HG03025 (cell line): ENCODE measurements at regions not wholly inside any gene's neighbourhood (a gene's known extent, or its start where the extent isn't known, plus 50 kb on each side); places are given as distances from the start of the nearest gene placed in this dataset.
A peak's percentile ranks its signal among the peaks of the same experiment; 100 is the strongest.
"Not testable (repeated sequence)": the region's sequence is repeated elsewhere in the genome, so short reads cannot be mapped to it uniquely, and the experiment has no call there.

Experiments used
- ATAC-seq: cut with Tn5 transposase; IDR thresholded peaks from one replicate; pipeline ENCODE4 v1.9.1; 2021; ENCODE audit warnings: mild to moderate bottlenecking, moderate library complexity; ENCODE audit not compliant: unreplicated experiment, low FRiP score

GRCh38 chr6:74597840-74598239 is 608.0 kb downstream of the COL12A1 start:
- no peak for ATAC-seq

- ATAC-seq, result no peak
These were observed 608.6 kb downstream of the COL12A1 start for GRCh38 chr6:74597266-74597665.

GRCh38 chr6:74596588-74596987 is 609.3 kb downstream of the COL12A1 start:
- ATAC-seq, result no peak

GRCh38 chr6:74594350-74594749 is 611.5 kb downstream of the COL12A1 start:
- not testable (repeated sequence) for ATAC-seq

- ATAC-seq, result no peak
These were observed 617.6 kb downstream of the COL12A1 start for GRCh38 chr6:74588094-74588832.

- ATAC-seq, result no peak
These were observed 618.5 kb downstream of the COL12A1 start for GRCh38 chr6:74587386-74587785.

- ATAC-seq, result no peak
These were observed 620.1 kb downstream of the COL12A1 start for GRCh38 chr6:74585753-74586152.

- no peak for ATAC-seq
These were observed 624.2 kb downstream of the COL12A1 start for GRCh38 chr6:74581681-74582080.

GRCh38 chr6:74579794-74580193 is 626.1 kb downstream of the COL12A1 start:
- no peak for ATAC-seq

GRCh38 chr6:74579047-74579446 is 626.8 kb downstream of the COL12A1 start:
- ATAC-seq, result no peak

- no peak for ATAC-seq
These were observed 627.5 kb downstream of the COL12A1 start for GRCh38 chr6:74578339-74578738.

GRCh38 chr6:74577619-74578018 is 628.2 kb downstream of the COL12A1 start:
- ATAC-seq, result peak; percentile 98

- ATAC-seq, result no peak
These were observed 631.1 kb downstream of the COL12A1 start for GRCh38 chr6:74574794-74575193.

- no peak for ATAC-seq
These were observed 632.2 kb downstream of the COL12A1 start for GRCh38 chr6:74573613-74574012.

GRCh38 chr6:74570044-74570443 is 635.8 kb downstream of the COL12A1 start:
- no peak for ATAC-seq

- ATAC-seq, result no peak
These were observed 637.0 kb downstream of the COL12A1 start for GRCh38 chr6:74568861-74569260.

GRCh38 chr6:74567923-74568290 is 637.9 kb downstream of the COL12A1 start:
- not testable (repeated sequence) for ATAC-seq

- no peak for ATAC-seq
These were observed 638.5 kb downstream of the COL12A1 start for GRCh38 chr6:74567281-74567922.

GRCh38 chr6:74557236-74557635 is 648.6 kb downstream of the COL12A1 start:
- ATAC-seq, result no peak

- ATAC-seq, result no peak
These were observed 651.8 kb downstream of the COL12A1 start for GRCh38 chr6:74554041-74554440.

- no peak for ATAC-seq
These were observed 654.0 kb downstream of the COL12A1 start for GRCh38 chr6:74551896-74552295.

- no peak for ATAC-seq
These were observed 655.0 kb downstream of the COL12A1 start for GRCh38 chr6:74550821-74551220.
